AG10803 (cell line): ENCODE measurements at regions not wholly inside any gene's neighbourhood (a gene's known extent, or its start where the extent isn't known, plus 50 kb on each side); places are given as distances from the start of the nearest gene placed in this dataset.
A peak's percentile ranks its signal among the peaks of the same experiment; 100 is the strongest.

Source experiments
- DNase-seq: peaks from one replicate; pipeline ENCODE4 v3.0.0; 2010; ENCODE audit warnings: low read depth
- H3K4me3 ChIP-seq: 2 replicates; pipeline ENCODE4 v1.5.1; 2011; ENCODE audit warnings: mild to moderate bottlenecking, low read length, control low read depth
- CTCF ChIP-seq: conservative IDR thresholded peaks from 2 replicates; pipeline ENCODE4 v1.5.1; 2011; ENCODE audit warnings: mild to moderate bottlenecking, low read length, control low read depth, inconsistent platforms

GRCh38 chr13:91144054-91144453, 203.4 kb upstream of the MIR17HG start:
- no peak for DNase-seq
- TF ChIP-seq CTCF = no peak
- H3K4me3 ChIP-seq = no peak overlapping the region

- H3K4me3 ChIP-seq = no peak overlapping the region
- DNase-seq = no peak
- TF ChIP-seq CTCF = no peak
These were observed 203.0 kb upstream of the MIR17HG start for GRCh38 chr13:91144486-91144885.

GRCh38 chr13:91145571-91146205, 201.8 kb upstream of the MIR17HG start:
- TF ChIP-seq CTCF = no peak
- DNase-seq = no peak
- H3K4me3 ChIP-seq = no peak overlapping the region

GRCh38 chr13:91146601-91147000, 200.9 kb upstream of the MIR17HG start:
- no peak for DNase-seq
- no peak overlapping the region for H3K4me3 ChIP-seq
- TF ChIP-seq CTCF = no peak

- no peak for DNase-seq
- no peak for TF ChIP-seq CTCF
- no peak overlapping the region for H3K4me3 ChIP-seq
These were observed 199.4 kb upstream of the MIR17HG start for GRCh38 chr13:91148098-91148497.

GRCh38 chr13:91151921-91152320, 195.6 kb upstream of the MIR17HG start:
- TF ChIP-seq CTCF = no peak
- no peak for DNase-seq
- H3K4me3 ChIP-seq = no peak overlapping the region

- no peak overlapping the region for H3K4me3 ChIP-seq
- DNase-seq = peak; percentile 44
- no peak for TF ChIP-seq CTCF
These were observed 194.1 kb upstream of the MIR17HG start for GRCh38 chr13:91153372-91153771.
